H9 (cell line): ENCODE measurements at regions not wholly inside any gene's neighbourhood (a gene's known extent, or its start where the extent isn't known, plus 50 kb on each side); places are given as distances from the start of the nearest gene placed in this dataset.

ENCODE experiments used
- DNase-seq: peaks from one replicate; pipeline ENCODE4 v3.0.0-alpha.2; 2017
- H2AFZ ChIP-seq: one replicate; pipeline ENCODE4 v1.6.1; 2013; ENCODE audit warnings: mild to moderate bottlenecking, low read length, control low read depth, moderate library complexity
- H2AK5ac ChIP-seq: 2 replicates; pipeline ENCODE4 v1.6.1; 2013; ENCODE audit warnings: low read length, control low read depth, mixed read lengths; ENCODE audit not compliant: insufficient read length
- H2BK120ac ChIP-seq: one replicate; pipeline ENCODE4 v1.6.1; 2013; ENCODE audit warnings: low read depth, mild to moderate bottlenecking, low read length, control low read depth, inconsistent platforms; ENCODE audit not compliant: poor library complexity, severe bottlenecking
- H2BK12ac ChIP-seq: 2 replicates; pipeline ENCODE4 v1.6.1; 2013; ENCODE audit warnings: low read length, control low read depth, mixed read lengths, low read depth; ENCODE audit not compliant: insufficient read length
- H2BK15ac ChIP-seq: 2 replicates; pipeline ENCODE4 v1.6.1; 2013; ENCODE audit warnings: low read depth, low read length, control low read depth
- H2BK20ac ChIP-seq: one replicate; pipeline ENCODE4 v1.6.1; 2013; ENCODE audit warnings: low read depth, mild to moderate bottlenecking, low read length, control low read depth, inconsistent platforms; ENCODE audit not compliant: poor library complexity, severe bottlenecking
- H2BK5ac ChIP-seq: 2 replicates; pipeline ENCODE4 v1.6.1; 2013; ENCODE audit warnings: low read length, control low read depth, mixed read lengths; ENCODE audit not compliant: insufficient read length
- H3K14ac ChIP-seq: 2 replicates; pipeline ENCODE4 v1.6.1; 2013; ENCODE audit warnings: low read length, control low read depth; ENCODE audit not compliant: insufficient read depth
- H3K18ac ChIP-seq: 2 replicates; pipeline ENCODE4 v1.6.1; 2013; ENCODE audit warnings: low read depth, mild to moderate bottlenecking, mixed read lengths, low read length, control low read depth; ENCODE audit not compliant: insufficient read length
- H3K23ac ChIP-seq: 2 replicates; pipeline ENCODE4 v1.6.1; 2013; ENCODE audit warnings: low read length, control low read depth, mixed read lengths, low read depth; ENCODE audit not compliant: insufficient read length
- H3K23me2 ChIP-seq: 2 replicates; pipeline ENCODE4 v1.6.1; 2013; ENCODE audit warnings: low read depth, mild to moderate bottlenecking, mixed read lengths, low read length, control low read depth; ENCODE audit not compliant: insufficient read length, poor library complexity, severe bottlenecking
- H3K27ac ChIP-seq: 2 replicates; pipeline ENCODE4 v1.5.1; 2013; ENCODE audit warnings: low read length, control low read depth, mixed read lengths, low read depth; ENCODE audit not compliant: insufficient read length
- H3K27me3 ChIP-seq: 2 replicates; pipeline ENCODE4 v1.6.1; 2013; ENCODE audit warnings: low read length, control low read depth, inconsistent platforms; ENCODE audit not compliant: insufficient read depth
- H3K4ac ChIP-seq: 2 replicates; pipeline ENCODE4 v1.6.1; 2013; ENCODE audit warnings: low read depth, mild to moderate bottlenecking, control low read depth, inconsistent platforms, low read length, moderate library complexity
- H3K4me1 ChIP-seq: 2 replicates; pipeline ENCODE4 v1.6.1; 2013; ENCODE audit warnings: low read length, control low read depth, inconsistent platforms; ENCODE audit not compliant: insufficient read depth
- H3K4me2 ChIP-seq: 2 replicates; pipeline ENCODE4 v1.6.1; 2013; ENCODE audit warnings: low read length, control low read depth, mixed read lengths; ENCODE audit not compliant: insufficient read length, insufficient read depth
- H3K56ac ChIP-seq: 2 replicates; pipeline ENCODE4 v1.6.1; 2013; ENCODE audit warnings: low read depth, mild to moderate bottlenecking, mixed read lengths, low read length, control low read depth; ENCODE audit not compliant: insufficient read length
- H3K79me1 ChIP-seq: 2 replicates; pipeline ENCODE4 v1.6.1; 2013; ENCODE audit warnings: low read depth, mild to moderate bottlenecking, moderate library complexity, low read length, control low read depth, inconsistent platforms; ENCODE audit not compliant: insufficient read depth, poor library complexity, severe bottlenecking
- H3K79me2 ChIP-seq: 2 replicates; pipeline ENCODE4 v1.6.1; 2013; ENCODE audit warnings: low read length, control low read depth, inconsistent platforms; ENCODE audit not compliant: insufficient read depth
- H3K9ac ChIP-seq: 2 replicates; pipeline ENCODE4 v1.6.1; 2013; ENCODE audit warnings: low read length, control low read depth, mixed read lengths; ENCODE audit not compliant: insufficient read length; ENCODE audit errors: extremely low read depth
- H3K9me3 ChIP-seq: one replicate; pipeline ENCODE4 v1.6.1; 2013; ENCODE audit warnings: low read depth, low read length, inconsistent platforms; ENCODE audit not compliant: control insufficient read depth
- H3T11ph ChIP-seq: one replicate; pipeline ENCODE4 v1.6.1; 2013; ENCODE audit warnings: mild to moderate bottlenecking, low read length, control low read depth, inconsistent platforms
- H4K20me1 ChIP-seq: one replicate; pipeline ENCODE4 v1.6.1; 2013; ENCODE audit not compliant: control insufficient read depth, insufficient read length, insufficient read depth
- H4K5ac ChIP-seq: 2 replicates; pipeline ENCODE4 v1.6.1; 2013; ENCODE audit warnings: low read depth, mild to moderate bottlenecking, mixed read lengths, low read length, control low read depth; ENCODE audit not compliant: insufficient read length
- H4K8ac ChIP-seq: replicated peaks from 2 replicates; pipeline ENCODE4 v1.6.1; 2013; ENCODE audit warnings: low read length, control low read depth, mixed read lengths, low read depth; ENCODE audit not compliant: insufficient read length
- H4K91ac ChIP-seq: 2 replicates; pipeline ENCODE4 v1.6.1; 2013; ENCODE audit warnings: low read depth, mild to moderate bottlenecking, moderate library complexity, mixed read lengths, low read length, control low read depth; ENCODE audit not compliant: insufficient read length
- H3K27ac Mint-ChIP-seq, 3 experiments: 2 replicates in 2 of 3; 3 replicates in 1 of 3; pipeline ENCODE4 v1.8.0; 2020 to 2021; ENCODE audit warnings: mixed read lengths in 3 of 3, mild to moderate bottlenecking in 1 of 3, moderate library complexity in 1 of 3
- H3K27me3 Mint-ChIP-seq: 2 replicates; pipeline ENCODE4 v1.8.0; 2021; ENCODE audit warnings: low read depth, mild to moderate bottlenecking, moderate library complexity, mixed read lengths
- H3K36me3 Mint-ChIP-seq, 3 experiments: 2 replicates in 2 of 3; 3 replicates in 1 of 3; pipeline ENCODE4 v1.8.0; 2020 to 2021; ENCODE audit warnings: low read depth in 3 of 3, mixed read lengths in 3 of 3; ENCODE audit not compliant: insufficient read depth in 1 of 3
- H3K4me1 Mint-ChIP-seq, 2 experiments: 2 replicates each; pipeline ENCODE4 v1.8.0; 2020; ENCODE audit warnings: mixed read lengths in 2 of 2
- H3K4me3 Mint-ChIP-seq, 2 experiments: 2 replicates in 1 of 2; 3 replicates in 1 of 2; pipeline ENCODE4 v1.8.0; 2020 to 2021; ENCODE audit warnings: mild to moderate bottlenecking in 2 of 2, mixed read lengths in 2 of 2, moderate library complexity in 1 of 2
- H3K9me3 Mint-ChIP-seq, 2 experiments: 2 replicates in 1 of 2; 3 replicates in 1 of 2; pipeline ENCODE4 v1.8.0; 2020; ENCODE audit warnings: mild to moderate bottlenecking in 2 of 2, mixed read lengths in 2 of 2, moderate library complexity in 1 of 2
- WGBS: extraction: QIAGEN DNeasy Blood & Tissue Kit; methylation state at CpG from one replicate; pipeline ENCODE4 v1.1.7; 2013; ENCODE audit warnings: missing lambda C conversion rate, low lambda C conversion rate, mixed read lengths; ENCODE audit not compliant: insufficient read length; ENCODE audit errors: extremely low coverage; 5-methylcytosine and 5-hydroxymethylcytosine counted together
- TF ChIP-seq, protein P1 (sequence below): fragments of 200-600 bp; sonication (generic); conservative IDR thresholded peaks from 3 replicates; pipeline ENCODE4 v1.8.0; 2021; ENCODE audit warnings: antibody characterized with exemption, mild to moderate bottlenecking

DNA sequence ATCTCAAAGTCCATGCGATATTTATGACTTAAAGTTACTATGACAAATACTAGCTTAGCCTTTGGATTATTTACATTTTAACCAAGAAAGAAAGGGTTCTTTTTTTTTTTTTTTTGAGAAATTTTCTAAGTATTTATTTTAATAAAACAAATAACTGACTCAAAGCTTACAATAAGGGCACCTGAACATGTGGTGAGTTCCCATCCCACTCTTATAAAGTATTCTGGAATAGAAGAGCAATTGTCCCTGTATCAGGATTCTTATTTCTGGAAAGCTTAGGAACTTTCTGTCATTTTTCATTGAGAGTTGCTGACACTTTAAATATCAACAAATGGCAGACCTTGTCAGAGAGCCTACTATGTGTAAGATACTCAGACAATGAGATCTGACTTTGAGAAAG lies 686.1 kb upstream of the SOX9 start:
- no peak overlapping the region for H2BK15ac ChIP-seq
- DNase-seq = no peak
- H3K9me3 ChIP-seq = no peaks in the 10 kb centered on the region
- no peaks in the 10 kb centered on the region for H3K27me3 ChIP-seq
- H3K56ac ChIP-seq = no peak overlapping the region
- H3K27ac ChIP-seq = no peak overlapping the region
- H3K27me3 Mint-ChIP-seq = no peaks in the 10 kb centered on the region
- H2BK12ac ChIP-seq = no peak overlapping the region
- no peaks in the 10 kb centered on the region for H3K79me2 ChIP-seq
- H3K9ac ChIP-seq = no peak overlapping the region
- H3K23ac ChIP-seq = no peak overlapping the region
- no peak overlapping the region for H2BK5ac ChIP-seq
- TF ChIP-seq, protein P1, sequence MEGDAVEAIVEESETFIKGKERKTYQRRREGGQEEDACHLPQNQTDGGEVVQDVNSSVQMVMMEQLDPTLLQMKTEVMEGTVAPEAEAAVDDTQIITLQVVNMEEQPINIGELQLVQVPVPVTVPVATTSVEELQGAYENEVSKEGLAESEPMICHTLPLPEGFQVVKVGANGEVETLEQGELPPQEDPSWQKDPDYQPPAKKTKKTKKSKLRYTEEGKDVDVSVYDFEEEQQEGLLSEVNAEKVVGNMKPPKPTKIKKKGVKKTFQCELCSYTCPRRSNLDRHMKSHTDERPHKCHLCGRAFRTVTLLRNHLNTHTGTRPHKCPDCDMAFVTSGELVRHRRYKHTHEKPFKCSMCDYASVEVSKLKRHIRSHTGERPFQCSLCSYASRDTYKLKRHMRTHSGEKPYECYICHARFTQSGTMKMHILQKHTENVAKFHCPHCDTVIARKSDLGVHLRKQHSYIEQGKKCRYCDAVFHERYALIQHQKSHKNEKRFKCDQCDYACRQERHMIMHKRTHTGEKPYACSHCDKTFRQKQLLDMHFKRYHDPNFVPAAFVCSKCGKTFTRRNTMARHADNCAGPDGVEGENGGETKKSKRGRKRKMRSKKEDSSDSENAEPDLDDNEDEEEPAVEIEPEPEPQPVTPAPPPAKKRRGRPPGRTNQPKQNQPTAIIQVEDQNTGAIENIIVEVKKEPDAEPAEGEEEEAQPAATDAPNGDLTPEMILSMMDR = no peak
- no peaks in the 10 kb centered on the region for H3K79me1 ChIP-seq
- no peaks in the 10 kb centered on the region for H3K36me3 Mint-ChIP-seq
- H4K8ac ChIP-seq = no peak overlapping the region
- H3K27ac Mint-ChIP-seq = no peak overlapping the region
- no peaks in the 10 kb centered on the region for H3K4me1 Mint-ChIP-seq
- no peak overlapping the region for H2AK5ac ChIP-seq
- H2AFZ ChIP-seq = no peak overlapping the region
- no peak overlapping the region for H3T11ph ChIP-seq
- H4K91ac ChIP-seq = no peak overlapping the region
- H3K4me2 ChIP-seq = no peak overlapping the region
- H3K4ac ChIP-seq = no peak overlapping the region
- no peak overlapping the region for H2BK20ac ChIP-seq
- no peak overlapping the region for H2BK120ac ChIP-seq
- H3K4me3 Mint-ChIP-seq = no peak overlapping the region
- no peaks in the 10 kb centered on the region for H4K20me1 ChIP-seq
- H3K14ac ChIP-seq = no peak overlapping the region
- H3K9me3 Mint-ChIP-seq = no peaks in the 10 kb centered on the region; a peak in 1 of 5 replicates
- H3K4me1 ChIP-seq = no peaks in the 10 kb centered on the region
- H3K18ac ChIP-seq = no peak overlapping the region
- no peaks in the 10 kb centered on the region for H3K23me2 ChIP-seq
- WGBS = no CpG with 5 or more reads among the region's 1 CpG
- no peak overlapping the region for H4K5ac ChIP-seq
